ENCODE measurements at regions not wholly inside any gene's neighbourhood (a gene's known extent, or its start where the extent isn't known, plus 50 kb on each side); places are given as distances from the start of the nearest gene placed in this dataset.

DNA sequence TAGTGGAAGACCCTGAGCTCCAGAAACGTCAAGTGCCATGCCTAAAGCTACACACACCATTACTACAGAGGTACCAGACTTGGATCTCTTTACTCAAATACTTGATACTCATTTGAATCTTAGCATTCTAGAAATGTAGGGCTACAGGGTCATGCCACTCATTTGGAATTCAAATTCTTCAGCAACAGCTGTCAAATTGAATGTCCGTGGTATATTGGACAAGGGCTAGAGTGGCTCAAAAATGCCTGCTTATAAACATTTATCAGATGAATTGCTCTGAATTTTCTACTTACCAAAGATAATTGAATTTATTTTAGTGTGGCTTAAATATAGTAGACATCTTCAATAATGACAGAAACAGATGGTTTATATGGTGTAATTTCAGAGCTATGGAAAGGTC, 669.7 kb downstream of the SLC4A3 start:
- no peak overlapping the region for H3K4me3 ChIP-seq (ENCODE audit: low read depth, low read length)

DNA sequence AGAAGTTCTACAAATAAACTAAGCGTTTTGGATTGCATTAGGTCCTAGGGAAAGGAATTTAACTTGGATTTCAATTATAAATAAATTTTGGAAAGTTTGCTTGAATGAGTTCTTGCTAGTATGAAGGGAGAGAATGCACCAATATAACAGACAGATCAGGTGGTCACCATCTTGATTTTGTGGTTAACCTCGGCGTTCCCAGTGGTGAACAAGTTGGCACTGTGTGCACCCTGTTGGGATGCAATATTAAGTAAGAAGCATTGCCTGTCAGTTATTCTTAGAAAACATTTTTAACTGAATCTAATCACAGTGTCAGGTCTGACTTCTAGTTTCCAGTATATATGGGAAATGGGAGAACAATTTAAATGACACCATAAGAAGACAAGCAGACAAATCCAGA, 673.4 kb downstream of the SLC4A3 start:
- Histone ChIP-seq H3K4me1 (ENCODE audit: insufficient read depth) (no peaks in the 10 kb centered on the region), H3K27ac (ENCODE audit: low read depth) (no peak overlapping the region), H3K4me3 (ENCODE audit: low read depth, low read length) (no peak overlapping the region), H3K36me3 (ENCODE audit: insufficient read depth) (no peaks in the 10 kb centered on the region)
- no peak for DNase-seq (ENCODE audit: extremely low spot score)
- 75% methylated on average over 3 of the region's 3 CpGs for WGBS

More for the DNA sequence above, 669.7 kb downstream of the SLC4A3 start:
- no peaks in the 10 kb centered on the region for H3K36me3 ChIP-seq (ENCODE audit: insufficient read depth)
- whole genome bisulfite sequencing: 89% methylated on average over 2 of the region's 2 CpGs
- DNase-seq (ENCODE audit: extremely low spot score): no peak
- H3K4me1 ChIP-seq (ENCODE audit: insufficient read depth): no peaks in the 10 kb centered on the region
- H3K27ac ChIP-seq (ENCODE audit: low read depth): no peak overlapping the region

DNA sequence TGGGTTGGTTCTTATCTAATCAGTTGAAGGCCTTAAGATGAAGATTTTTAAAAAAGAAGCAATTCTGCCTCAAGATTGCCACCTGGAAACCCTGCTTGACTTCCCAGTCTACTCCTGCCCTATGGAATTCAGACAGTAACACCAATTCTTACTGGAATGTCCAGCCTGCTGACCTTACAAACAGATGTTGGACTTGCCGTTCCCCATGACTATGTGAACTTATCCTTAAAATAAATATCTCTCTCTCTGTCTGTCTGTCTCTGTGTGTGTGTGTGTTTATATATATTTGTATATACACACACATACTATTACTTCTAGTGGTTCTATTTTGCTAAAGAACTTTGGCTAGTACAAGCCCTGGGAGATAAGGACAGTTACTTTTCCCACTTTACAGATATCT, 675.3 kb downstream of the SLC4A3 start:
- H3K36me3 ChIP-seq (ENCODE audit: insufficient read depth): no peaks in the 10 kb centered on the region
- 85% methylated on average over 1 of the region's 1 CpG for WGBS
- no peak for DNase-seq (ENCODE audit: extremely low spot score)
- H3K4me3 ChIP-seq (ENCODE audit: low read depth, low read length): no peak overlapping the region
- no peak overlapping the region for H3K27ac ChIP-seq (ENCODE audit: low read depth)
- no peaks in the 10 kb centered on the region for H3K4me1 ChIP-seq (ENCODE audit: insufficient read depth)

DNA sequence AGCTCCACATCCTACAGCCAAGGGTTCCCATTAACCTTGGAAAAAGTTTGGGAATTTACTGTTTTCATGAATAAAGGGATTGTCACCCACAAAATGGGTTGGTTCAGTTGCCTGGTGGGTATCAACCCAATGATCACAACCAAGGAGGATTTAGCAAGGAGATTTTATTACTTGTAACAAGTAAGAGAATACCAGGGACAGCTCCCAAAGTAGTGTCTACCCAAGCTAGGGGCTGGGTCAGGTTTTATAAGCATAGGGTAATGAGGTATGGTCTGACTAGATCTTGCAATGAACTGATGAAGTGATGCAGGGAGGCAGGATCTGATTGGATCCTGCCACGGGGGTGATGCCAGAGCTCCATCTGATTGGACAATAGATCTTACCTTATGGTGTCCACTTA, 681.8 kb downstream of the SLC4A3 start:
- no peak overlapping the region for H3K27ac ChIP-seq (ENCODE audit: low read depth)
- no peaks in the 10 kb centered on the region for H3K4me1 ChIP-seq (ENCODE audit: insufficient read depth)
- DNase-seq (ENCODE audit: extremely low spot score): no peak
- WGBS: 93% methylated on average over 1 of the region's 1 CpG
- no peak overlapping the region for H3K4me3 ChIP-seq (ENCODE audit: low read depth, low read length)
- no peaks in the 10 kb centered on the region for H3K36me3 ChIP-seq (ENCODE audit: insufficient read depth)

DNA sequence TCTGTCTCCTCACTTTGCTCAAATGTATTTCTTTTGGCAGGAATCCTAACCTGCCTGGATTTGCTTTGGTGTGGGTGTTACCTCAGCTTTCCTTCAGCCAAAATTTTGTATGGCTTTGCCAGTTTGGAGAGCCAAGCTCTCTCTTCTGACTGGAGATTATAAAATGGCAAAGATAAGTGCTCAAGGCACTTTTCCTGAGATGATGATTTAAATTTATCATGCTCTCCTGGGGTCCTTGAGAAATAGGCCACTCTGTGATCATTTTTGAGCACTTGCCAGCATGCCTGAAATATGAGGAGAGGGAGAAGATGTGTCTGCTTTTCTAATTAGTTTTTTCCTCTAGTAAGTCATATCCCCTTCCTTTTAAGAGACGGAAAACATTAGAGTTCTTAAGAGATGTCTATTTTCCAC, 683.0 kb downstream of the SLC4A3 start:
- Histone ChIP-seq H3K4me3 (ENCODE audit: low read depth, low read length) (no peak overlapping the region), H3K4me1 (ENCODE audit: insufficient read depth) (no peaks in the 10 kb centered on the region), H3K27ac (ENCODE audit: low read depth) (no peak overlapping the region), H3K36me3 (ENCODE audit: insufficient read depth) (no peaks in the 10 kb centered on the region)
- 84% methylated on average over 1 of the region's 1 CpG for WGBS
- no peak for DNase-seq (ENCODE audit: extremely low spot score)

DNA sequence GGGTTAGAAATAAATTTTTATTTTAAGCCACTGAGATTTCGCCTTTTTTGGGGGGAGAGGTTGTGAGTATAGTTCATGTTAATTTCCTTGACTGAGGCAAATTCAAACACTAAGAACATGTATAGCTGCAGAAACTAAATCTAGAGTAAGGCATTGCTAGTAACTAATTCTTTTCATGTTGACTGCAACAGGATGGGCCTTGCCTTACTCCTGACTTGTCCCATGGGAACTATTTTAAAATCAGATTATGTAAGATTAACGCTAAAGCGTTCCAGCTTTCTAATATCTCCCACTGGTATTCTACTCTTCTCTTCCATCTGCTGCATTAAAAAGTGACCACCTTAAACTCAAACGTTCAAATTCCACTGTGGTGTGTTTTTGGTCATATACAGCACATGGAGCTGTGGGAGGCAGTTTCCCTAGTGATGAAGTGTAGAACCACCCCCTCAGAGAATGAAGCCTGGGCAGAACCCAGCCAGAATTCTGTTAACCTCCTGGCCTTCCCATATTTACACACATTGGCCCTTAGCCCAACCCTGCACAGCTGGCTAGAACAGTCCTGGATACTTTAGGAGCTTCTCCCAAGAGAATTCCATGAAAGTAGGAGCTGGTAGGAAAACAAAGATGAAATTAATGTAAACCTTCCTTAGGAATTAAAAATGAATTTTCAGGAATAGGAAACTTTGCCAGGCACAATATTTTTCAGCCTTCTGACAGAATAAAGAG, 687.8 kb downstream of the SLC4A3 start:
- H3K4me1 ChIP-seq (ENCODE audit: insufficient read depth): no peaks in the 10 kb centered on the region
- DNase-seq (ENCODE audit: extremely low spot score): peak; percentile 21
- no peak overlapping the region for H3K27ac ChIP-seq (ENCODE audit: low read depth)
- H3K4me3 ChIP-seq (ENCODE audit: low read depth, low read length): no peak overlapping the region
- no peaks in the 10 kb centered on the region for H3K36me3 ChIP-seq (ENCODE audit: insufficient read depth)
- 50% methylated on average over 4 of the region's 4 CpGs for WGBS

DNA sequence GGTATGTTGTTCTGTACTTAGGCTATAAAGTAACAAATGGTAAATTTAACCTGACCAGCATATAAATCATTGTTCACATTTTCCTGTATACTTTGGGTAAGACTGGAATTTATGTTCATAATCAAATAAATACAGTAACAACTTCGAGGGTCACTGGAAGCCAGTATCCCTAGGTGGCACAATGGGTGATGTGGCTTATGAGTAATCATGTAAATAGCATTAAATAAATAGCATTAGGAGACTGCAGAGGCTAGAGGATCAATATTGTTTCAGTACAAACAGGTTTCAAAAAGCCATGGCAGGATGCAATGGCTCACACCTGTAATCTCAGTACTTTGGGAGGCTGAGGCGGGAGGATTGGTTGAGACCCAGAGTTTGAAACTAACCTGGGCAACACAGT, 690.6 kb downstream of the SLC4A3 start:
- DNase-seq (ENCODE audit: extremely low spot score): no peak
- Histone ChIP-seq H3K4me1 (ENCODE audit: insufficient read depth) (no peaks in the 10 kb centered on the region), H3K36me3 (ENCODE audit: insufficient read depth) (no peaks in the 10 kb centered on the region), H3K4me3 (ENCODE audit: low read depth, low read length) (no peak overlapping the region), H3K27ac (ENCODE audit: low read depth) (no peak overlapping the region)
- 74% methylated on average over 2 of the region's 2 CpGs for whole genome bisulfite sequencing

DNA sequence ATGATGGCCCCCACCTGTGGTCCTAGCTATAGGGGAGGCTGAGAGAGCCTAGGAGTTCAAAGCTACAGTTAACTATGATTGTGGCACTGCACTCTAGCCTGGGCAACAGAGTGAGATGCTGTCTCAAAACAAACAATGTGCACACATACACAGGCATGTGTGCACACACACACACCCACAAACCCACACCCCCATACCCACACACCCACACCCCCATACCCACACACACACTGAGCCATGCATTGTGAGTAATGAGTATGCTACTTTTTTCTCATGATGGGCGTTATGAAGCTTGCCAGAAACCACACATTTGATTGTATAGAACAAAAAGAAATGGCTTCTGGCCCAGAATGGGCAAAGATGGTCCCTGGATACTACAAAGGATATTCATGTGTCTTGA, 691.1 kb downstream of the SLC4A3 start:
- H3K4me1 ChIP-seq (ENCODE audit: insufficient read depth): no peaks in the 10 kb centered on the region
- H3K36me3 ChIP-seq (ENCODE audit: insufficient read depth): no peaks in the 10 kb centered on the region
- 53% methylated on average over 1 of the region's 1 CpG for WGBS
- DNase-seq (ENCODE audit: extremely low spot score): no peak
- H3K27ac ChIP-seq (ENCODE audit: low read depth): no peak overlapping the region
- no peak overlapping the region for H3K4me3 ChIP-seq (ENCODE audit: low read depth, low read length)

DNA sequence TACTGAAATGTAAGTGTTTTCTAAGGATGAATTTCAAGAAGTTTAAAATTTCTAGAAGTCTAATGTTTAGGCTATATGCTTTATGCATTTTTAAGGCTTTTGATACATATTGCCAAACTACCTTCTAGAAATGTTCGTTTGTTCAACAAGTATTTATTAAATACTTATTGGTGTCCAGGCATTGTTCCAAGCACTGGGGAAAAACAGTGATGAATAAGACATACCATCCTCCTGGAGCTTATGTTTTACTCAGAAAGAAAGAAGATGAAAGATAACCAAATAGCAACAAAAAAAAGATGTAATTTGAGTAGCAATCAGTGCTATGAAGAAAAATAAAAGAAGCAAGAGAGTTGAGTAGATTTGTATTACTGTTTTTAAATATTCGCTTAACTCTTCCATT, 692.9 kb downstream of the SLC4A3 start:
- Histone ChIP-seq H3K27ac (ENCODE audit: low read depth) (no peak overlapping the region), H3K4me1 (ENCODE audit: insufficient read depth) (no peaks in the 10 kb centered on the region)
- whole genome bisulfite sequencing: 65% methylated on average over 2 of the region's 2 CpGs

DNA sequence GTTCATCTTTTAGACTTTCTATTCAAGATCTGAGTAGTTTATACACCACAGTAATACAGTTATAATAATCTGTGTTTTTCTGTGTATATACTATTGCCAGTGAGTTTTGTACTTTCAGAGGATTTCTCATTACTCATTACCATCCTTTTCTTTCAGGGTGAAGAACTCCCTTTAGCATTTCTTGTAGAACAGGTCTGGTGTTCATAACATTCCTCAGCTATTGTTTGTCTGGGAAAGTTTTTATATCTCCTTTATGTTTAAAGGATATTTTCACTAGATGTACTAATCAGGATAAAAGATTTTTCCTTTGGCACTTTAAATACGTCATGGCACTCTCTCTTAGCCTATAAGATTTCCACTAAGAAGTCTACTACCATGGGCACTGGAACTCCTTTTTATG, 705.5 kb downstream of the SLC4A3 start:
- H3K4me3 ChIP-seq (ENCODE audit: low read depth, low read length): no peak overlapping the region
- H3K36me3 ChIP-seq (ENCODE audit: insufficient read depth): no peaks in the 10 kb centered on the region
- 84% methylated on average over 1 of the region's 1 CpG for WGBS
- H3K27ac ChIP-seq (ENCODE audit: low read depth): no peak overlapping the region
- no peaks in the 10 kb centered on the region for H3K4me1 ChIP-seq (ENCODE audit: insufficient read depth)
- DNase-seq (ENCODE audit: extremely low spot score): no peak

More for the DNA sequence above, 692.9 kb downstream of the SLC4A3 start:
- no peak for DNase-seq (ENCODE audit: extremely low spot score)
- Histone ChIP-seq H3K36me3 (ENCODE audit: insufficient read depth) (no peaks in the 10 kb centered on the region), H3K4me3 (ENCODE audit: low read depth, low read length) (no peak overlapping the region)

DNA sequence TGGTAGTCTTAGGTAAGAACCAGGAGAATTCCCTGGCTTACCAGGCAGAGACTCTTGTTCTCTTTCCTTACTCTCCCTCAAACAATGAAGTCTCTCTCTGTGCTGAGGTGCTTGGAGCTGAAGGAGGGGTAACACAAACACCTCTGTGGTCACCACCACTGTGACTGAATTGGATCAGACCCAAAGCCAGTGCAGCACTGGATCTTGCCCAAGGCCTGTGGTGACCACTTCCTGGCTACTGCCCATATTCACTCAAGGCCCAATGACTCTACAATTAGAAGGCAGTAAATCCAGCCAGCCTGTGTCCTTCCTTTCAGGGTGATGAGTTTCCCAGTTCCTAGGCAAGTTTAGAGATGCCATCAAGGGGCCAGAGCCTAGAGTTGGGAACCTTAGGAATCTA, 706.8 kb downstream of the SLC4A3 start:
- Histone ChIP-seq H3K4me3 (ENCODE audit: low read depth, low read length) (no peak overlapping the region), H3K36me3 (ENCODE audit: insufficient read depth) (no peaks in the 10 kb centered on the region), H3K27ac (ENCODE audit: low read depth) (no peak overlapping the region), H3K4me1 (ENCODE audit: insufficient read depth) (no peaks in the 10 kb centered on the region)
- no peak for DNase-seq (ENCODE audit: extremely low spot score)

DNA sequence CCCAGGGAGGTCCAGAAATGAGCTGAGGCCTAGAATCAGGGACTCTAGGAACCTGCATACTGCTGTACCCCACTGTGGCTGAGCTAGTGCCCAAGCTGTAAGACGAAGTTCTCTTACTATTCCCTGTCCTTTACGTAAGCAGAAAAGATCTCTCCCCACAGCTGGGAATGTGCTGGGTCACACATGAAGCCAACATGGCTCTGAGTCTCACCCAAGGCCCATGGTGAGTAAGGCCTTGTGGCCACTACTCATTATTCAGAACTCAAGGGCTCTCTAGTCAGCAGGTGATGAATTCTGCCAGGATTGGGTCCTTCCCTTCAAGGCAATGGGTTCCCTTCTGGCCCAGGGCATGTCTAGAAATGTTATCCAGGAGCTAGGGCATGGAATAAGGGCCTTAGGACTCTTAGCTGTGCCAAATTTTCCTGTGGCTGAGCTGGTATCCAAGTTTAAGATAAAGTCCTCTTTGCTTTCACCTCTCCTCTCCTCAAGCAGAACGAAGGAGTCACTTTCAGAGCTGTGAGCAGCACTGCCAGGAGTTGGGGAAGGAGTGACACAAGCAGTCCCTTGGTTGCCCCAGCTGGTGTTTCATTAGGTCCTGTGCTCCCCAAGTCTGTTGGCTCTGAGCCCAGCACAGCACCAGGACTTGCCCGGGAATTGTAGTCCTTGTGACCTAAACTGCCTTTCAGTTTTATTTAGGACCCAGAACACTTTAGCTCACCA, 707.6 kb downstream of the SLC4A3 start:
- Histone ChIP-seq H3K4me3 (ENCODE audit: low read depth, low read length) (no peak overlapping the region), H3K4me1 (ENCODE audit: insufficient read depth) (no peaks in the 10 kb centered on the region), H3K36me3 (ENCODE audit: insufficient read depth) (no peaks in the 10 kb centered on the region), H3K27ac (ENCODE audit: low read depth) (no peak overlapping the region)
- no peak for DNase-seq (ENCODE audit: extremely low spot score)
- 70% methylated on average over 4 of the region's 4 CpGs for WGBS

DNA sequence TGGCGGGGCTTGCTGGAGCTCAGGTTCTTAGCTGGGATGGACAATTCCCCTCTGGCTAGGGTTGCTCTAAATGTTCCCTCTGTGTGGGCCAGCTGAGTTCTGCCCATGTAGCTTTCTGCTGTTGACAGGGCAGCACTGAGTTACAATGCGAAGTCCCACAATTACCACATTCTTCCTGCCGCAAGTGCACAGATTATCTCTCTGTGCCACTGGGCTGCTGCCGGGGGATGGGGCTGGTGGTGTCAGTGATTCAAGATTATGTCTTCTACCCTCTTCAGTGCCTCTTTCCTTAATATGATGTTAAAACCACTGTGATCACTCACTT, 708.1 kb downstream of the SLC4A3 start:
- no peak overlapping the region for H3K27ac ChIP-seq (ENCODE audit: low read depth)
- DNase-seq (ENCODE audit: extremely low spot score): no peak
- H3K36me3 ChIP-seq (ENCODE audit: insufficient read depth): no peaks in the 10 kb centered on the region
- no peaks in the 10 kb centered on the region for H3K4me1 ChIP-seq (ENCODE audit: insufficient read depth)
- WGBS: 80% methylated on average over 4 of the region's 4 CpGs
- H3K4me3 ChIP-seq (ENCODE audit: low read depth, low read length): no peak overlapping the region

DNA sequence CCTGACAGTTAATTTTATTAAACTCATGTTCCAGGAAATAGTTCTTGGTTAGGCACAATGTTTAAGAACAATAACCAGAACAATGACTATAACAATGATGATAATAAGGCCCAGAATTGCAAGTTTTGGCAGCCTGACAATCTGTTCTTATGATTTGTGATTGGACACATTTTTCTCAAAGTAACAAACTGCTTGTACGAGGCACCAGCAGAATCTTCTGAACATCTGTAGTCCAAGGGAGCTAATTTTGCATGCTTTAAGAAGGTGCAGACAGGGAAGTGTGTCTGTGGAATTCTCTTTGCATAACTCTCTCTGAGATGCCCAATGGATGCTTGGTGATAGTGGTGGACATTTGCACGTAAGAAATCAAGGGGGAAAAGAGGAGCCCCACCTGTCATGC, 709.3 kb downstream of the SLC4A3 start:
- Histone ChIP-seq H3K27ac (ENCODE audit: low read depth) (no peak overlapping the region), H3K4me1 (ENCODE audit: insufficient read depth) (no peaks in the 10 kb centered on the region), H3K4me3 (ENCODE audit: low read depth, low read length) (no peak overlapping the region), H3K36me3 (ENCODE audit: insufficient read depth) (no peaks in the 10 kb centered on the region)
- 47% methylated on average over 2 of the region's 2 CpGs for WGBS
- no peak for DNase-seq (ENCODE audit: extremely low spot score)
